Gastroesophageal sphincter (tissue), 3 donors: ENCODE measurements at regions not wholly inside any gene's neighbourhood (a gene's known extent, or its start where the extent isn't known, plus 50 kb on each side); places are given as distances from the start of the nearest gene placed in this dataset.

Experiments
- EP300 ChIP-seq: sonication (generic); formaldehyde crosslinking; IDR thresholded peaks from one replicate; pipeline ENCODE4 v1.6.1; 2017; ENCODE audit warnings: antibody characterized with exemption, mild to moderate bottlenecking
- POLR2A ChIP-seq, 2 donors: fragments of 450-650 bp; IDR thresholded peaks; one replicate each; pipeline ENCODE4 v1.6.1; 2017; ENCODE audit warnings: antibody characterized with exemption in 2 of 2, mild to moderate bottlenecking in 2 of 2, moderate library complexity in 1 of 2
- POLR2AphosphoS5 ChIP-seq: sonication (generic); formaldehyde crosslinking; IDR thresholded peaks from one replicate; pipeline ENCODE4 v1.6.1; 2017; ENCODE audit warnings: antibody characterized with exemption
- TF ChIP-seq, protein P1 (sequence below), 4 experiments: fragments of 200-600 bp in 2 of 4; fragments of 450-650 bp in 2 of 4; sonication (generic) in 1 of 4; IDR thresholded peaks; one replicate each; pipeline ENCODE4 v1.5.1; 2017 to 2019; ENCODE audit warnings: antibody characterized with exemption in 4 of 4, mild to moderate bottlenecking in 2 of 4, moderate library complexity in 2 of 4

DNA sequence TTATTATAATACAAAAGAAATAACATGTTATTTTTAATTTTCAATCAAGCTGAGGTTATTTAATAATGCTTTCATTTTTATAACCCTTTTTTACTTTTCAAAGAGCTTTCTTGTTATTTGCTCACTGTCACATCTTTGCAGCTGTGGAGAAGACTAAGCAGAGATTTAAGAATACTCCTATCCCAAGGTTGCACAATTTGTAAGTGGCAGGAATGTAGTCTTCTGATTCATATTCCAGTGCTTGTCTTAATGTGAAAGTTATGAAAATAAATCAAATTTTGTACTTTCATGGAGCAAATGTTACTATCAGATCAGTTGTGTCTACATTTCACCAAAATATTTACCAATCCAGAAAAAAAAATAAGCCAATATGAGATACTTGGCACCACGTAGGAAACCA lies 86.6 kb downstream of the DDIT4L start:
- TF ChIP-seq, protein P1, sequence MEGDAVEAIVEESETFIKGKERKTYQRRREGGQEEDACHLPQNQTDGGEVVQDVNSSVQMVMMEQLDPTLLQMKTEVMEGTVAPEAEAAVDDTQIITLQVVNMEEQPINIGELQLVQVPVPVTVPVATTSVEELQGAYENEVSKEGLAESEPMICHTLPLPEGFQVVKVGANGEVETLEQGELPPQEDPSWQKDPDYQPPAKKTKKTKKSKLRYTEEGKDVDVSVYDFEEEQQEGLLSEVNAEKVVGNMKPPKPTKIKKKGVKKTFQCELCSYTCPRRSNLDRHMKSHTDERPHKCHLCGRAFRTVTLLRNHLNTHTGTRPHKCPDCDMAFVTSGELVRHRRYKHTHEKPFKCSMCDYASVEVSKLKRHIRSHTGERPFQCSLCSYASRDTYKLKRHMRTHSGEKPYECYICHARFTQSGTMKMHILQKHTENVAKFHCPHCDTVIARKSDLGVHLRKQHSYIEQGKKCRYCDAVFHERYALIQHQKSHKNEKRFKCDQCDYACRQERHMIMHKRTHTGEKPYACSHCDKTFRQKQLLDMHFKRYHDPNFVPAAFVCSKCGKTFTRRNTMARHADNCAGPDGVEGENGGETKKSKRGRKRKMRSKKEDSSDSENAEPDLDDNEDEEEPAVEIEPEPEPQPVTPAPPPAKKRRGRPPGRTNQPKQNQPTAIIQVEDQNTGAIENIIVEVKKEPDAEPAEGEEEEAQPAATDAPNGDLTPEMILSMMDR (IDR thresholded peaks at IDR 0.05) = no peak
- TF ChIP-seq EP300 (no peak), POLR2AphosphoS5 (no peak), POLR2A (IDR thresholded peaks at IDR 0.05) (no peak)
